ENCODE measurements at regions not wholly inside any gene's neighbourhood (a gene's known extent, or its start where the extent isn't known, plus 50 kb on each side); places are given as distances from the start of the nearest gene placed in this dataset.

DNA sequence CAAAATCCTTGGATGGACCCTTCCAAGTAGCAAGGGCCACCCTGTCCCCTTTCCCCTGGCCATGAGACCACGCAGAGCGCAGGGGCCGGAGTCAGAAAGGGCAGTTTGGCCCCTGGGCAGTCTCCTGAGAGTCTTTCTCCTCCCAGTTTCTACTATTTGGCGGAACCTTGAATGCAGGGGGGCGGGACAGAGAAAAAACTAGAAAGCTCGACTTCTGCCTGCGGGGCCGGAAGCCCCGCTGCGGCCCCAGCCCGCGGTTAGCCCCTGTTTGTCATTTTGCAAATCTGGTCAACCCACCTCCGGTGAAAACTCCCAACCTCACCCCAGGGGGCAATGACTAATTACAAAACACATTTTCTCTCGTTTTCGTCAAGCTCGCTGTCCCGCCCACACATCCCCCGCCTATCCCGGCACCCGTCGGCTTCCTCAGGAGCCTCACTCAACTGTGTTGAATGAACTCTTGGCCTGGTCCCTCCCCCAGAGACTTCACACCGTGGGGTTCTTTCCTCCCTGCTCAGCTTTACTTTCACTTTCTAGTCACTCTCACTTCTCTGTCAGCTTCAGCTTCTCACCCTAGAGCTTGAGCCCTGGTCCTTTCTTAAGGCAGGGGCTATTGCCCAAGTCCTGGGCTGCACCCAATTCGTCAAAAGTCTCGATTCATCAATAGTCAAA lies 66.7 kb downstream of the IRF2BPL start (continued):
- peak; percentile 81; the same call in 1 of the 2 replicates for TF ChIP-seq ZNF384 (IDR thresholded peaks at IDR 0.05; ENCODE audit: borderline replicate concordance, low read depth, low read length)
- TF ChIP-seq, protein P1, sequence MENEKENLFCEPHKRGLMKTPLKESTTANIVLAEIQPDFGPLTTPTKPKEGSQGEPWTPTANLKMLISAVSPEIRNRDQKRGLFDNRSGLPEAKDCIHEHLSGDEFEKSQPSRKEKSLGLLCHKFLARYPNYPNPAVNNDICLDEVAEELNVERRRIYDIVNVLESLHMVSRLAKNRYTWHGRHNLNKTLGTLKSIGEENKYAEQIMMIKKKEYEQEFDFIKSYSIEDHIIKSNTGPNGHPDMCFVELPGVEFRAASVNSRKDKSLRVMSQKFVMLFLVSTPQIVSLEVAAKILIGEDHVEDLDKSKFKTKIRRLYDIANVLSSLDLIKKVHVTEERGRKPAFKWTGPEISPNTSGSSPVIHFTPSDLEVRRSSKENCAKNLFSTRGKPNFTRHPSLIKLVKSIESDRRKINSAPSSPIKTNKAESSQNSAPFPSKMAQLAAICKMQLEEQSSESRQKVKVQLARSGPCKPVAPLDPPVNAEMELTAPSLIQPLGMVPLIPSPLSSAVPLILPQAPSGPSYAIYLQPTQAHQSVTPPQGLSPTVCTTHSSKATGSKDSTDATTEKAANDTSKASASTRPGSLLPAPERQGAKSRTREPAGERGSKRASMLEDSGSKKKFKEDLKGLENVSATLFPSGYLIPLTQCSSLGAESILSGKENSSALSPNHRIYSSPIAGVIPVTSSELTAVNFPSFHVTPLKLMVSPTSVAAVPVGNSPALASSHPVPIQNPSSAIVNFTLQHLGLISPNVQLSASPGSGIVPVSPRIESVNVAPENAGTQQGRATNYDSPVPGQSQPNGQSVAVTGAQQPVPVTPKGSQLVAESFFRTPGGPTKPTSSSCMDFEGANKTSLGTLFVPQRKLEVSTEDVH (IDR thresholded peaks at IDR 0.05; ENCODE audit: low read depth, partially characterized antibody): peak; percentile 64
- TF ChIP-seq NRF1 (conservative IDR thresholded peaks at IDR 0.05; ENCODE audit: low read depth, low read length): no peak
- TF ChIP-seq PAX5 (IDR thresholded peaks at IDR 0.05; ENCODE audit: borderline replicate concordance, low read depth, low read length): peak; percentile 99
- peak; percentile 93; the same call in 1 of the 2 replicates for TF ChIP-seq TCF3 (IDR thresholded peaks at IDR 0.05; ENCODE audit: borderline replicate concordance, insufficient read depth, low read depth, low read length)
- no peak for TF ChIP-seq STAT1 (conservative IDR thresholded peaks at IDR 0.05)
- TF ChIP-seq, protein P2, sequence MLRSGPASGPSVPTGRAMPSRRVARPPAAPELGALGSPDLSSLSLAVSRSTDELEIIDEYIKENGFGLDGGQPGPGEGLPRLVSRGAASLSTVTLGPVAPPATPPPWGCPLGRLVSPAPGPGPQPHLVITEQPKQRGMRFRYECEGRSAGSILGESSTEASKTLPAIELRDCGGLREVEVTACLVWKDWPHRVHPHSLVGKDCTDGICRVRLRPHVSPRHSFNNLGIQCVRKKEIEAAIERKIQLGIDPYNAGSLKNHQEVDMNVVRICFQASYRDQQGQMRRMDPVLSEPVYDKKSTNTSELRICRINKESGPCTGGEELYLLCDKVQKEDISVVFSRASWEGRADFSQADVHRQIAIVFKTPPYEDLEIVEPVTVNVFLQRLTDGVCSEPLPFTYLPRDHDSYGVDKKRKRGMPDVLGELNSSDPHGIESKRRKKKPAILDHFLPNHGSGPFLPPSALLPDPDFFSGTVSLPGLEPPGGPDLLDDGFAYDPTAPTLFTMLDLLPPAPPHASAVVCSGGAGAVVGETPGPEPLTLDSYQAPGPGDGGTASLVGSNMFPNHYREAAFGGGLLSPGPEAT (IDR thresholded peaks at IDR 0.05; ENCODE audit: low read depth): peak; percentile 100
- TF ChIP-seq, protein P3, sequence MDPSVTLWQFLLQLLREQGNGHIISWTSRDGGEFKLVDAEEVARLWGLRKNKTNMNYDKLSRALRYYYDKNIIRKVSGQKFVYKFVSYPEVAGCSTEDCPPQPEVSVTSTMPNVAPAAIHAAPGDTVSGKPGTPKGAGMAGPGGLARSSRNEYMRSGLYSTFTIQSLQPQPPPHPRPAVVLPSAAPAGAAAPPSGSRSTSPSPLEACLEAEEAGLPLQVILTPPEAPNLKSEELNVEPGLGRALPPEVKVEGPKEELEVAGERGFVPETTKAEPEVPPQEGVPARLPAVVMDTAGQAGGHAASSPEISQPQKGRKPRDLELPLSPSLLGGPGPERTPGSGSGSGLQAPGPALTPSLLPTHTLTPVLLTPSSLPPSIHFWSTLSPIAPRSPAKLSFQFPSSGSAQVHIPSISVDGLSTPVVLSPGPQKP (IDR thresholded peaks at IDR 0.05; ENCODE audit: low read depth, low read length): peak; percentile 53; the same call in 1 of the 2 replicates
- no peak; the same call in 1 of the 2 replicates for TF ChIP-seq ESRRA (IDR thresholded peaks at IDR 0.05; ENCODE audit: low read length)
- no peak for TF ChIP-seq SREBF2 (IDR thresholded peaks at IDR 0.05; ENCODE audit: low read length)
- TF ChIP-seq CREB1 (IDR thresholded peaks at IDR 0.05; ENCODE audit: low read depth): no peak
- TF ChIP-seq MYB (IDR thresholded peaks at IDR 0.05; ENCODE audit: borderline replicate concordance, low read depth, low read length): peak; percentile 87; the same call in 1 of the 2 replicates
- no peak for TF ChIP-seq NR2C1 (IDR thresholded peaks at IDR 0.05)
- peak; percentile 94 for TF ChIP-seq BACH1 (IDR thresholded peaks at IDR 0.05; ENCODE audit: borderline replicate concordance)
- peak; percentile 57; the same call in 1 of the 2 replicates for TF ChIP-seq SPI1 (IDR thresholded peaks at IDR 0.05; ENCODE audit: borderline replicate concordance, insufficient read depth, low read depth, low read length)
- TF ChIP-seq TARDBP (IDR thresholded peaks at IDR 0.05; ENCODE audit: borderline replicate concordance): no peak
- TF ChIP-seq BMI1 (IDR thresholded peaks at IDR 0.05; ENCODE audit: borderline replicate concordance): peak; percentile 89
- peak; percentile 95 for TF ChIP-seq ATF7 (IDR thresholded peaks at IDR 0.05; ENCODE audit: low read depth)
- TF ChIP-seq, protein P4, sequence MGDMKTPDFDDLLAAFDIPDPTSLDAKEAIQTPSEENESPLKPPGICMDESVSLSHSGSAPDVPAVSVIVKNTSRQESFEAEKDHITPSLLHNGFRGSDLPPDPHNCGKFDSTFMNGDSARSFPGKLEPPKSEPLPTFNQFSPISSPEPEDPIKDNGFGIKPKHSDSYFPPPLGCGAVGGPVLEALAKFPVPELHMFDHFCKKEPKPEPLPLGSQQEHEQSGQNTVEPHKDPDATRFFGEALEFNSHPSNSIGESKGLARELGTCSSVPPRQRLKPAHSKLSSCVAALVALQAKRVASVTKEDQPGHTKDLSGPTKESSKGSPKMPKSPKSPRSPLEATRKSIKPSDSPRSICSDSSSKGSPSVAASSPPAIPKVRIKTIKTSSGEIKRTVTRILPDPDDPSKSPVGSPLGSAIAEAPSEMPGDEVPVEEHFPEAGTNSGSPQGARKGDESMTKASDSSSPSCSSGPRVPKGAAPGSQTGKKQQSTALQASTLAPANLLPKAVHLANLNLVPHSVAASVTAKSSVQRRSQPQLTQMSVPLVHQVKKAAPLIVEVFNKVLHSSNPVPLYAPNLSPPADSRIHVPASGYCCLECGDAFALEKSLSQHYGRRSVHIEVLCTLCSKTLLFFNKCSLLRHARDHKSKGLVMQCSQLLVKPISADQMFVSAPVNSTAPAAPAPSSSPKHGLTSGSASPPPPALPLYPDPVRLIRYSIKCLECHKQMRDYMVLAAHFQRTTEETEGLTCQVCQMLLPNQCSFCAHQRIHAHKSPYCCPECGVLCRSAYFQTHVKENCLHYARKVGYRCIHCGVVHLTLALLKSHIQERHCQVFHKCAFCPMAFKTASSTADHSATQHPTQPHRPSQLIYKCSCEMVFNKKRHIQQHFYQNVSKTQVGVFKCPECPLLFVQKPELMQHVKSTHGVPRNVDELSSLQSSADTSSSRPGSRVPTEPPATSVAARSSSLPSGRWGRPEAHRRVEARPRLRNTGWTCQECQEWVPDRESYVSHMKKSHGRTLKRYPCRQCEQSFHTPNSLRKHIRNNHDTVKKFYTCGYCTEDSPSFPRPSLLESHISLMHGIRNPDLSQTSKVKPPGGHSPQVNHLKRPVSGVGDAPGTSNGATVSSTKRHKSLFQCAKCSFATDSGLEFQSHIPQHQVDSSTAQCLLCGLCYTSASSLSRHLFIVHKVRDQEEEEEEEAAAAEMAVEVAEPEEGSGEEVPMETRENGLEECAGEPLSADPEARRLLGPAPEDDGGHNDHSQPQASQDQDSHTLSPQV (IDR thresholded peaks at IDR 0.05): peak; percentile 67
- TF ChIP-seq BCL11A (IDR thresholded peaks at IDR 0.05; ENCODE audit: low read depth, low read length): peak; percentile 99
- TF ChIP-seq CHD2 (IDR thresholded peaks at IDR 0.05; ENCODE audit: borderline replicate concordance, low read depth, low read length): peak; percentile 89
- TF ChIP-seq TCF12 (IDR thresholded peaks at IDR 0.05; ENCODE audit: low read depth, low read length): peak; percentile 91

Measured in GM12878 (cell line).